ENCODE measurements at regions not wholly inside any gene's neighbourhood (a gene's known extent, or its start where the extent isn't known, plus 50 kb on each side); places are given as distances from the start of the nearest gene placed in this dataset.

DNA sequence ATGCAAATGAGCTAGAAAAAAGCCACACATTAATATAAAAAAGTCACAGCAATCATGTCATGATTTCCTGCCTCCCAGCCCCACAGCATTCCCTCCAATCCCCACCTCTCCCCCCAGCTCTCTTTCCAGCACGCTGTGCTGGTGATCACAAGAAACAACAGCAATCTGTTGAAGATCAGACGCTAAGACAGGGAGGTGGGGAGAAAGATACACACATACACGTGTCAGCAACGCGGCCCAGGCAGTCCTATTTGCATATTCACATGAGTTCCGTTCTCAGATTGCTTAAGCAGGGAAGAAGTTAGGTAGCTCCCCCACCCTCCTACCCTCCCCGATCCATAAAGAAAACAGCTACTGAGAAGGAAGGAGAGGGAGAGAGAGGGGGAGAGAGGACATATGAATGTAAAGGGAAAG is 405.5 kb upstream of the PSMD7 start:
- Histone ChIP-seq H3K27me3 (no peaks in the 10 kb centered on the region), H3K9me3 (no peaks in the 10 kb centered on the region), H3K36me3 (no peaks in the 10 kb centered on the region), H3K4me1 (peaks cover 0 to 12% of the 10 kb centered on the region in 2 donors), H3K4me3 (peak overlapping the region in 1 of 2 donors; percentile 13), H3K27ac (no peak overlapping the region)
- TF ChIP-seq, protein P1, sequence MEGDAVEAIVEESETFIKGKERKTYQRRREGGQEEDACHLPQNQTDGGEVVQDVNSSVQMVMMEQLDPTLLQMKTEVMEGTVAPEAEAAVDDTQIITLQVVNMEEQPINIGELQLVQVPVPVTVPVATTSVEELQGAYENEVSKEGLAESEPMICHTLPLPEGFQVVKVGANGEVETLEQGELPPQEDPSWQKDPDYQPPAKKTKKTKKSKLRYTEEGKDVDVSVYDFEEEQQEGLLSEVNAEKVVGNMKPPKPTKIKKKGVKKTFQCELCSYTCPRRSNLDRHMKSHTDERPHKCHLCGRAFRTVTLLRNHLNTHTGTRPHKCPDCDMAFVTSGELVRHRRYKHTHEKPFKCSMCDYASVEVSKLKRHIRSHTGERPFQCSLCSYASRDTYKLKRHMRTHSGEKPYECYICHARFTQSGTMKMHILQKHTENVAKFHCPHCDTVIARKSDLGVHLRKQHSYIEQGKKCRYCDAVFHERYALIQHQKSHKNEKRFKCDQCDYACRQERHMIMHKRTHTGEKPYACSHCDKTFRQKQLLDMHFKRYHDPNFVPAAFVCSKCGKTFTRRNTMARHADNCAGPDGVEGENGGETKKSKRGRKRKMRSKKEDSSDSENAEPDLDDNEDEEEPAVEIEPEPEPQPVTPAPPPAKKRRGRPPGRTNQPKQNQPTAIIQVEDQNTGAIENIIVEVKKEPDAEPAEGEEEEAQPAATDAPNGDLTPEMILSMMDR (IDR thresholded peaks at IDR 0.05), result no peak
- no peak for DNase-seq (ENCODE audit: low spot score)

DNA sequence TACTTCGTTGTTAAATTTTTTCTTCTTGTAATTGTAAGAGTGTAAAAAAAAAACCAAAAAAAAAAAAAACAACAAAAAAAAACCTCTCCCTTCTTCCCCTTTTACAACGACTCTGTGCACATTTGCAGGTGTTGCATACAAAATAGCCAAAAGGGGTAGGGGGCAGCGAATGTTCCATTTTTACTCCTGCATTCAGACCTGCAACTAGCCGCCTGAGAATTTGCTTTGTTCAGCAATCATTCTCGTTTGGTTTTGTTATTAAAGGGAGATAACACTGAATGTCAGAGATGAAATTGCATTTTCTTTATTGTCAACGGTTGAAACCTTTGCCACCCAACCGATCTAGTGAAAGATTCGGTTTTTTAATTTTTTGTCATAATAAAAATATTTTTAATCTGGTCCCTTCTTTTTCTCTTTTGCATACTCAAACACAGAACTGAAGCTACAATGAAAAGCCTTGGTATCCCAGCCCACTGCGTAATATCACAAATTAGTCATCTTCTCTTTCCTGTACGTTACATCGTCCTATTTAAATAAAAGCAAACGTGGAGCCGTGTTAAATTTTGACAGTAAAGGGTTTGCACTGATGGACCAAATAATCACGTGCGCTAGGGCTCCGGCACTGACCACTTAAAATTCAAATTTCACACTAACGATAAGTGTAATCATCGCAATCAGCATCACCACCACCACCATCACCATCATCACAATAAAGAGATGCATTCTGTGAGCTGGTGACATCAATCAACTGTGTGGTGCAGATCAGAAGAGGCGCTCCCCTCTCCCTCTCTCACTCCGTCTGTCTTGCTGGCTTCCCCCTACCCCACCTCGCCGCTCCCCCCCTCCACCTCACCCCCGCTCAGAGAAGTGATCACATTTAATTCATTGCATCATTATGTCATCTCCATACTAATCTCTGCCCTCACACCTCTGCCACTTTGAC is 406.2 kb upstream of the PSMD7 start:
- Histone ChIP-seq H3K36me3 (no peaks in the 10 kb centered on the region), H3K27me3 (no peaks in the 10 kb centered on the region), H3K27ac (no peak overlapping the region), H3K9me3 (no peaks in the 10 kb centered on the region), H3K4me3 (peak overlapping the region in 1 of 2 donors; percentile 13), H3K4me1 (peaks cover 0 to 12% of the 10 kb centered on the region in 2 donors)
- DNase-seq (ENCODE audit: low spot score), result no peak
- TF ChIP-seq, protein P1 (IDR thresholded peaks at IDR 0.05), result no peak

DNA sequence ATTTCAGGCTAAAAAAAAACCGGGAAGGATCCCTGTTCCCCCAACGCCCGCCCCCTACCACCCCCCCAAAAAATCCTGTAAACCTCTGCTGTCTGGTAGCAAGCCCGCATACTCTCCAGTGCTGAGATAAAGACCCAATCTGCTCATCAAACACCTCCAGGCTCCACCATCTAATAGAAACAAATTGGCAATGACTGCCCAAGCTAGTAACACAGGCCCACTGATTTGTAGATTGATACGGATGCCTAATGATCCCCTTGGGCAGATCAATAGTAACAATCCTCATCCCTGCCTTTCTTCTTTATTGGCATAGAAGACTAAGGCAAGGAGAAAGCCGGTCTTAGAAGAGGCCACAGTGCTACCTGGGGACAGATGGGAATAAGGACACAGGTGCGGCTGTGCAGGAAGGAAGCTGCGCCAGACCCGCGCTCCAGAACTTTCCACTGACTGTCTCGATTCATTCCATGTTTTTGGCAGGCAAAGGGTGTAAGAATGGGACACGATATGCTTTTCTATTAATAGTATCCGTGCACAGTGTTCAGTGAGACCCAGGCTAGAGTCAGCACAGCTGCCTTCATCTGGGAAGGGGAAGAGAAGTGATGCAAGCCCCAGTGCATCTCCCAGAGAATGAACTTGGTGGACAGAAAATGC is 407.6 kb upstream of the PSMD7 start:
- Histone ChIP-seq H3K36me3 (no peaks in the 10 kb centered on the region), H3K9me3 (no peaks in the 10 kb centered on the region), H3K4me3 (no peak overlapping the region), H3K27ac (no peak overlapping the region), H3K27me3 (no peaks in the 10 kb centered on the region), H3K4me1 (peaks cover 0 to 12% of the 10 kb centered on the region in 2 donors)
- TF ChIP-seq, protein P1 (IDR thresholded peaks at IDR 0.05), result no peak
- no peak for DNase-seq (ENCODE audit: low spot score)

DNA sequence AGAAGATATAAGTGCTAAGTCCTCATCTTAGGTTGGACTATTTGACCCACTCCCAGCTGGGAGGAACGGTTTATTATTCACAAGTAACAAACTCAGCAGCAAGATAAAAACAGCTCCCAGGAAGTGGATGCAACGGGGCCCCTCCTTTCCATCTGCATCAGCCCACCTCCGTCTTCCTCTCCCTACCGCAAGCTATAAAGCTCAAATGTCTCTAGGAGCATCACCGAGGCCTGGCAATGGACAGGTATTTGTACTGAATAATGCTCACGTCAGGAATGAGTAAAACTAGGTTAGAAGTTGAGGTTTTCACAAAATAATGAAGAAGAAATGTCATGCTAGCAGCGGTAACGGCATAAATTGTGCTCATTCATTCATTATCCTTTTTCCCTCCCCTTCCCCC is 408.7 kb upstream of the PSMD7 start:
- TF ChIP-seq, protein P1 (IDR thresholded peaks at IDR 0.05), result no peak

DNA sequence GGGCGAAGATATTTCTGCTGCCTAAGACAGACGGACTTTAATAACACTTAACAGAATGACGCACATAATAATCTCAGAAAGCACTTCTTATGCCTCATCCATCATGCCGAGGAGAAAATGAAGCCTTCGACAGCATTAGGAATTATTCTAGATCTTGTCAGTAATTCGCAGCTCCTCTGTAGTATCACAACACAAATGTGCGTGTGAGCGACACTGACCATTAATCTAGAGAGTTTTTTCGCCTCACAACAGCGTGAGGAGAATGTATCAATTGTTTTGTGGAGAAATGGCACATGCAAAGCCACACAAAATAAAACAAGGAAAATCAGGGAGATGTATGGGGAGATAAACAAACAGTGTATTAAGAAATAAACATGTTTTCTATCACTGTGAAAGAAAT is 410.2 kb upstream of the PSMD7 start:
- Histone ChIP-seq H3K27me3 (no peaks in the 10 kb centered on the region), H3K36me3 (no peaks in the 10 kb centered on the region), H3K27ac (no peak overlapping the region), H3K4me3 (no peak overlapping the region), H3K9me3 (no peaks in the 10 kb centered on the region), H3K4me1 (peaks cover 0 to 12% of the 10 kb centered on the region in 2 donors)
- TF ChIP-seq, protein P1 (IDR thresholded peaks at IDR 0.05), result no peak
- DNase-seq (ENCODE audit: low spot score), result no peak

More for the DNA sequence above, 408.7 kb upstream of the PSMD7 start:
- H3K4me3 ChIP-seq, result no peak overlapping the region
- H3K36me3 ChIP-seq, result no peaks in the 10 kb centered on the region
- no peaks in the 10 kb centered on the region for H3K9me3 ChIP-seq
- H3K27ac ChIP-seq, result no peak overlapping the region
- no peak for DNase-seq (ENCODE audit: low spot score)
- peaks cover 0 to 12% of the 10 kb centered on the region in 2 donors for H3K4me1 ChIP-seq
- no peaks in the 10 kb centered on the region for H3K27me3 ChIP-seq
